ENCODE measurements at regions not wholly inside any gene's neighbourhood (a gene's known extent, or its start where the extent isn't known, plus 50 kb on each side); places are given as distances from the start of the nearest gene placed in this dataset.

DNA sequence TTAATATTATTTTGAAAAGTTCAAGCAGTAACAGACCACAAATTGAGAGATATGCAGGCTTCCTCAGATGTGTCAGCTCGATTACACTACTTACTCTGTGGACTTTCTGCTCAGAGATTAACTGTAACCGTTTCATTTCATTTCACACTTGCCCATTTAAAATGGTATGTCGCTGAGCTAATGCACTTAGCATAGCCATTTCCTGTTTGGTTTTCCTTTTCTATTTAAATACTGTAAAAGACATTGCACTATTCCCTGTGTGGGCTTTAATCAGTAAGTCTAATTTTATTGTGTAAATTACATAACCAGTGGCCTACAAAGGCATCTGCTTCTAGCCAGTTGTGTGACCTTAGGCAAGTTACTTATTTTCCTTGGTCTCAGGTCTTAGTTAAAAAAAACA is 237.6 kb downstream of the LACC1 start:
- no peak overlapping the region for H3K27ac ChIP-seq (ENCODE audit: control insufficient read depth, insufficient read depth)
- POLR2A ChIA-PET: no interaction called here
- ATAC-seq (no peak), DNase-seq (ENCODE audit: low read depth, low spot score) (no peak), FAIRE-seq (no peak)
- no TSS peak for BruUV-seq (replicated peaks)
- in situ Hi-C loops (cut with MboI): no loop called here
- H3K27me3 ChIP-seq (replicated peaks in 1 of 2; ENCODE audit: control insufficient read depth in 2 of 2, insufficient read depth in 2 of 2, low read length in 1 of 2): 0 out of 4 replicates have a peak, but pooled peaks cover 0 to 2% of the 10 kb centered on the region in 2 experiments
- SMC1A ChIA-PET (ENCODE audit: uncharacterized antibody, unreplicated experiment): no interaction called here
- no peak overlapping the region for H3K9ac ChIP-seq (ENCODE audit: control insufficient read depth, insufficient read depth, low read length)
- no peaks in the 10 kb centered on the region for H3K4me1 ChIP-seq (ENCODE audit: control insufficient read depth, insufficient read depth, low read length)
- H3K4me3 ChIP-seq: no peak overlapping the region
- no peaks in the 10 kb centered on the region for H3K79me2 ChIP-seq (ENCODE audit: control insufficient read depth, insufficient read depth, low read length)
- WGBS (ENCODE audit: insufficient coverage, insufficient replicate concordance, low lambda C conversion rate, missing lambda C conversion rate): 3% methylated on average over 3 of the region's 3 CpGs
- CTCF ChIA-PET: no interaction called here
- H4K20me1 ChIP-seq (ENCODE audit: control insufficient read depth, insufficient read depth): no peaks in the 10 kb centered on the region
- intact Hi-C loops (cut with micrococcal nuclease; ENCODE audit: unreplicated experiment): no loop called here
- H3K9me3 ChIP-seq (replicated peaks; ENCODE audit: control insufficient read depth, insufficient read depth, low read length): no peaks in the 10 kb centered on the region
- H2AFZ ChIP-seq (ENCODE audit: control insufficient read depth, low read depth, low read length): no peak overlapping the region
- H3K4me2 ChIP-seq (ENCODE audit: control insufficient read depth, insufficient read depth): no peak overlapping the region
- RAD21 ChIA-PET (ENCODE audit: unreplicated experiment): no interaction called here
- no peaks in the 10 kb centered on the region for H3K36me3 ChIP-seq (ENCODE audit: control insufficient read depth in 2 of 2, insufficient read depth in 2 of 2, low read length in 1 of 2)
- TF ChIP-seq ZZZ3 (IDR thresholded peaks at IDR 0.05; ENCODE audit: control insufficient read depth, insufficient read length, low read depth) (no peak), TAF1 (IDR thresholded peaks at IDR 0.05; ENCODE audit: borderline replicate concordance, low read depth, low read length) (no peak), ZNF24 (IDR thresholded peaks at IDR 0.05) (no peak), KLF5 (IDR thresholded peaks at IDR 0.05; ENCODE audit: partially characterized antibody) (no peak), BCL11A (IDR thresholded peaks at IDR 0.05; ENCODE audit: low read depth, low read length) (no peak), RBBP5 (conservative IDR thresholded peaks at IDR 0.05) (no peak), IKZF2 (IDR thresholded peaks at IDR 0.05) (no peak), SUZ12 (IDR thresholded peaks at IDR 0.05; ENCODE audit: unreplicated experiment) (no peak), SMARCA5 (IDR thresholded peaks at IDR 0.05) (no peak), CHD1 (IDR thresholded peaks at IDR 0.05; ENCODE audit: low read depth, low read length) (no peak), RAD51 (IDR thresholded peaks at IDR 0.05) (no peak), NBN (IDR thresholded peaks at IDR 0.05) (no peak)
- TF ChIP-seq, protein P1, sequence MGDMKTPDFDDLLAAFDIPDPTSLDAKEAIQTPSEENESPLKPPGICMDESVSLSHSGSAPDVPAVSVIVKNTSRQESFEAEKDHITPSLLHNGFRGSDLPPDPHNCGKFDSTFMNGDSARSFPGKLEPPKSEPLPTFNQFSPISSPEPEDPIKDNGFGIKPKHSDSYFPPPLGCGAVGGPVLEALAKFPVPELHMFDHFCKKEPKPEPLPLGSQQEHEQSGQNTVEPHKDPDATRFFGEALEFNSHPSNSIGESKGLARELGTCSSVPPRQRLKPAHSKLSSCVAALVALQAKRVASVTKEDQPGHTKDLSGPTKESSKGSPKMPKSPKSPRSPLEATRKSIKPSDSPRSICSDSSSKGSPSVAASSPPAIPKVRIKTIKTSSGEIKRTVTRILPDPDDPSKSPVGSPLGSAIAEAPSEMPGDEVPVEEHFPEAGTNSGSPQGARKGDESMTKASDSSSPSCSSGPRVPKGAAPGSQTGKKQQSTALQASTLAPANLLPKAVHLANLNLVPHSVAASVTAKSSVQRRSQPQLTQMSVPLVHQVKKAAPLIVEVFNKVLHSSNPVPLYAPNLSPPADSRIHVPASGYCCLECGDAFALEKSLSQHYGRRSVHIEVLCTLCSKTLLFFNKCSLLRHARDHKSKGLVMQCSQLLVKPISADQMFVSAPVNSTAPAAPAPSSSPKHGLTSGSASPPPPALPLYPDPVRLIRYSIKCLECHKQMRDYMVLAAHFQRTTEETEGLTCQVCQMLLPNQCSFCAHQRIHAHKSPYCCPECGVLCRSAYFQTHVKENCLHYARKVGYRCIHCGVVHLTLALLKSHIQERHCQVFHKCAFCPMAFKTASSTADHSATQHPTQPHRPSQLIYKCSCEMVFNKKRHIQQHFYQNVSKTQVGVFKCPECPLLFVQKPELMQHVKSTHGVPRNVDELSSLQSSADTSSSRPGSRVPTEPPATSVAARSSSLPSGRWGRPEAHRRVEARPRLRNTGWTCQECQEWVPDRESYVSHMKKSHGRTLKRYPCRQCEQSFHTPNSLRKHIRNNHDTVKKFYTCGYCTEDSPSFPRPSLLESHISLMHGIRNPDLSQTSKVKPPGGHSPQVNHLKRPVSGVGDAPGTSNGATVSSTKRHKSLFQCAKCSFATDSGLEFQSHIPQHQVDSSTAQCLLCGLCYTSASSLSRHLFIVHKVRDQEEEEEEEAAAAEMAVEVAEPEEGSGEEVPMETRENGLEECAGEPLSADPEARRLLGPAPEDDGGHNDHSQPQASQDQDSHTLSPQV (IDR thresholded peaks at IDR 0.05): no peak
- TF ChIP-seq, protein P2, sequence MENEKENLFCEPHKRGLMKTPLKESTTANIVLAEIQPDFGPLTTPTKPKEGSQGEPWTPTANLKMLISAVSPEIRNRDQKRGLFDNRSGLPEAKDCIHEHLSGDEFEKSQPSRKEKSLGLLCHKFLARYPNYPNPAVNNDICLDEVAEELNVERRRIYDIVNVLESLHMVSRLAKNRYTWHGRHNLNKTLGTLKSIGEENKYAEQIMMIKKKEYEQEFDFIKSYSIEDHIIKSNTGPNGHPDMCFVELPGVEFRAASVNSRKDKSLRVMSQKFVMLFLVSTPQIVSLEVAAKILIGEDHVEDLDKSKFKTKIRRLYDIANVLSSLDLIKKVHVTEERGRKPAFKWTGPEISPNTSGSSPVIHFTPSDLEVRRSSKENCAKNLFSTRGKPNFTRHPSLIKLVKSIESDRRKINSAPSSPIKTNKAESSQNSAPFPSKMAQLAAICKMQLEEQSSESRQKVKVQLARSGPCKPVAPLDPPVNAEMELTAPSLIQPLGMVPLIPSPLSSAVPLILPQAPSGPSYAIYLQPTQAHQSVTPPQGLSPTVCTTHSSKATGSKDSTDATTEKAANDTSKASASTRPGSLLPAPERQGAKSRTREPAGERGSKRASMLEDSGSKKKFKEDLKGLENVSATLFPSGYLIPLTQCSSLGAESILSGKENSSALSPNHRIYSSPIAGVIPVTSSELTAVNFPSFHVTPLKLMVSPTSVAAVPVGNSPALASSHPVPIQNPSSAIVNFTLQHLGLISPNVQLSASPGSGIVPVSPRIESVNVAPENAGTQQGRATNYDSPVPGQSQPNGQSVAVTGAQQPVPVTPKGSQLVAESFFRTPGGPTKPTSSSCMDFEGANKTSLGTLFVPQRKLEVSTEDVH (IDR thresholded peaks at IDR 0.05; ENCODE audit: low read depth, partially characterized antibody): no peak
- TF ChIP-seq, protein P3, sequence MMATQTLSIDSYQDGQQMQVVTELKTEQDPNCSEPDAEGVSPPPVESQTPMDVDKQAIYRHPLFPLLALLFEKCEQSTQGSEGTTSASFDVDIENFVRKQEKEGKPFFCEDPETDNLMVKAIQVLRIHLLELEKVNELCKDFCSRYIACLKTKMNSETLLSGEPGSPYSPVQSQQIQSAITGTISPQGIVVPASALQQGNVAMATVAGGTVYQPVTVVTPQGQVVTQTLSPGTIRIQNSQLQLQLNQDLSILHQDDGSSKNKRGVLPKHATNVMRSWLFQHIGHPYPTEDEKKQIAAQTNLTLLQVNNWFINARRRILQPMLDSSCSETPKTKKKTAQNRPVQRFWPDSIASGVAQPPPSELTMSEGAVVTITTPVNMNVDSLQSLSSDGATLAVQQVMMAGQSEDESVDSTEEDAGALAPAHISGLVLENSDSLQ (IDR thresholded peaks at IDR 0.05): no peak

Data from GM12878 (cell line).